Karpas-422 (cell line): ENCODE measurements at regions not wholly inside any gene's neighbourhood (a gene's known extent, or its start where the extent isn't known, plus 50 kb on each side); places are given as distances from the start of the nearest gene placed in this dataset.

ENCODE experiments used
- DNase-seq: peaks from one replicate; pipeline ENCODE4 v3.0.0-alpha.2; 2015
- H2AFZ ChIP-seq: fragments of 200-600 bp; sonication (generic); 2 replicates; pipeline ENCODE4 v1.6.1; 2014; ENCODE audit warnings: antibody characterized with exemption, low read length, mixed read lengths
- H3K27ac ChIP-seq: fragments of 200-600 bp; sonication (generic); 2 replicates; pipeline ENCODE4 v1.5.1; 2014; ENCODE audit warnings: mild to moderate bottlenecking, low read length, moderate library complexity
- H3K27me3 ChIP-seq: fragments of 200-600 bp; sonication (generic); 2 replicates; pipeline ENCODE4 v1.6.1; 2014; ENCODE audit warnings: low read length, mixed read lengths
- H3K36me3 ChIP-seq: fragments of 200-600 bp; sonication (generic); 2 replicates; pipeline ENCODE4 v1.6.1; 2014; ENCODE audit warnings: low read length, mixed read lengths; ENCODE audit not compliant: insufficient read depth
- H3K4me1 ChIP-seq: fragments of 200-600 bp; sonication (generic); 2 replicates; pipeline ENCODE4 v1.6.1; 2014; ENCODE audit warnings: mild to moderate bottlenecking, low read length, mixed read lengths
- H3K4me2 ChIP-seq: fragments of 200-600 bp; sonication (generic); 2 replicates; pipeline ENCODE4 v1.6.1; 2014; ENCODE audit warnings: low read length, low read depth, mild to moderate bottlenecking; ENCODE audit not compliant: poor library complexity, severe bottlenecking
- H3K4me3 ChIP-seq: fragments of 200-600 bp; sonication (generic); 2 replicates; pipeline ENCODE4 v1.5.1; 2014; ENCODE audit warnings: mild to moderate bottlenecking, antibody characterized with exemption, low read length, mixed read lengths
- H3K79me2 ChIP-seq: fragments of 200-600 bp; sonication (generic); 2 replicates; pipeline ENCODE4 v1.6.1; 2014; ENCODE audit warnings: mild to moderate bottlenecking, low read length, mixed read lengths
- H3K9ac ChIP-seq: fragments of 200-600 bp; sonication (generic); 2 replicates; pipeline ENCODE4 v1.6.0; 2014; ENCODE audit warnings: low read length
- H3K9me2 ChIP-seq: fragments of 200-600 bp; sonication (generic), shearing (Covaris generic); replicated peaks from 2 replicates; pipeline ENCODE4 v1.6.0; 2014; ENCODE audit warnings: mild to moderate bottlenecking, low read length, moderate library complexity; ENCODE audit not compliant: insufficient read depth
- H3K9me3 ChIP-seq: fragments of 300-700, 200-600 bp; sonication (generic); 2 replicates; pipeline ENCODE4 v1.6.1; 2014; ENCODE audit warnings: low read length, mixed read lengths
- H4K20me1 ChIP-seq: fragments of 200-600 bp; sonication (generic); 2 replicates; pipeline ENCODE4 v1.6.1; 2014; ENCODE audit warnings: mild to moderate bottlenecking, antibody characterized with exemption, low read length, low read depth; ENCODE audit not compliant: insufficient read depth

DNA sequence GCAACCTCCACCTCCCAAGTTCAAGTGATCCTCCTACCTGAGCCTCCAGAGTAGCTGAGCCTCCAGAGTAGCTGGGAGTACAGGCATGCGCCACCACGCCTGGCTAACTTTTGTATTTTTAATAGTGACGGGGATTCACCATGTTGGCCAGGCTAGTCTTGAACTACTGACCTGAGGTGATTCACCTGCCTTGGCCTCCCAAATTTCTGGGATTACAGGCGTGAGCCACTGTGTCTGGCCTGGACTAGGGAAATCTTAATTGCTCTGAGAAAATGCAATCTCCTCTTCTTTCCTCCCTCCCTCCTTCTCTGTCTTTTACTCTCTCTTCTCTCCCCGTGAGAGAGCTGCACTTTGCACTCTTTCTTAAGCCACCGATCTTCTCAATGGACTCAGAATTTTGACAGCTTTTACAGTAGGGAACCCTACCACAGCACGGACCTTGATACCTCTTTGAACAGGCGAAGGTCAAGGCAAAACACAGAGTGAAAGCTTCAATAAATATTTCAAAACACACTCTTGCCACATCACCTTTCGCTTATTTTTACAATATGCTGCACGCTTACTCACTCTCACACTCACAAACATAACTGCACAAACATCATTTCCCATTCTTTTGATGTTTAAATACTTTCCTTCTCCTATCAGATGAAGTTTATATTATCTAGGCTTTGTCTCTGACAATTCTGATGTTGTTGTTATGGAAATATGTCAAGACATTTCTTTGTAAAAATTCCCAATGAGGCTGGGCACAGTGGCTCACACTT lies 173.4 kb upstream of the NRP1 start:
- no peaks in the 10 kb centered on the region for H3K27me3 ChIP-seq
- H3K4me1 ChIP-seq, result no peaks in the 10 kb centered on the region
- H3K4me2 ChIP-seq, result no peak overlapping the region
- no peak for DNase-seq
- H3K9me2 ChIP-seq, result no peaks in the 10 kb centered on the region
- H3K79me2 ChIP-seq, result no peaks in the 10 kb centered on the region
- no peak overlapping the region for H3K9ac ChIP-seq
- no peak overlapping the region for H2AFZ ChIP-seq
- H3K4me3 ChIP-seq, result no peak overlapping the region
- H3K27ac ChIP-seq, result no peak overlapping the region
- H3K36me3 ChIP-seq, result no peaks in the 10 kb centered on the region
- H4K20me1 ChIP-seq, result no peaks in the 10 kb centered on the region
- H3K9me3 ChIP-seq, result no peaks in the 10 kb centered on the region

DNA sequence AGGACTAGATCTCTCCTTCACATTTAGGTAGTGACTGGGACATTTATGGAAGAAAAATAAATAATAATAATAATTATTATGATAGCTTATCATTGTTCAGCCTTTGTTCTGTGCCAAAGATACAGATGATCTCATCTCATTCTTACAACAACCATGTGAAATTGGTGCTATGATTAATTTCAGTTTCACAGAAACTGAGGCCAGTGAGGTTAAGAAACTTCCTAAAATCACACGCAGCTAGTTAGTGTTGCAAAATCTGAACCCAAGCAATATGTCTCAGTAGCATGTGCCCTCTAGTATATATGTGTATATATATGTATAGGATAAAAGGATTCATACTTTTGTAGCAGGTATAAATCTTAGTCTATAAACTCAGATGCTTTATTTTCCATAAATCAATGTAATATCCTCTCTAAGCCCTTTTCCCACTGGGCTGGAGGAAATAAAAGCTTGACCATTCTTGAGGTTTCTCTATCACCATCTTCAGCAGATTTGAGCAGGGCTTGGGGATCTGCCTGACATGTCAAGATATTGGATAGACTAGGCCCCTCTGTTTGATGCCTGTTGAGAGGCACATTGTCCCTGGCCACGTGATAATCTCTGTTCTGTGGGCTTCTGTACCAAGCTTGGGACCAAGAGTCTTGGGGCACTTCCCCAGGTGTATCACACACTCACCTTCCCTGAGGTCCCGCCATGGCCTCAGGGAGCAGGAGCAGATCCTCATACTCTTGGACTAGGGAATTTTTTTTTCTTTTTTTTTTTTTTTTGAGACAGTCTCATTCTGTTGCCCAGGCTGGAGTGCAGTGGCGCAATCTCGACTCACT lies 172.6 kb upstream of the NRP1 start:
- no peaks in the 10 kb centered on the region for H3K9me2 ChIP-seq

DNA sequence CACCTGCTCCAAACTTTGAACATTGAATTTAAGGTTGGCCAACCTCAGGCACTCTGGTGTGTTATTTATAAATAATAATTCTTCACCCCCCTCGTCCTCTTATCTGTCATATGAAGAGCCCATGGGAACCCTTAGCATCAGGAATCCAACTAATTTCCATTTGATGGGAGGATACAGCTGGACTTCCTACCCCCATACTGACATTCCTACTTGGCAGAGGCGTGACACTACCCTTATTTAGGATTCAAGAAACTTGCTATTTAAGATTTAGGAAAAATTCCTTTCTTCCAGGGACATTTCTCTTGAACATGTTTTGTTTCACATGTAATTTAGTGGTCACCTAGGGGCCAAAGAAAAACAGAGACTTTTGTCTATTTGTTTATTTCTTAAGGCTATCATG lies 171.9 kb upstream of the NRP1 start:
- no peak overlapping the region for H3K4me2 ChIP-seq
- H3K27ac ChIP-seq, result no peak overlapping the region
- no peak overlapping the region for H3K9ac ChIP-seq
- DNase-seq, result no peak
- no peaks in the 10 kb centered on the region for H3K9me2 ChIP-seq
- no peaks in the 10 kb centered on the region for H3K79me2 ChIP-seq
- no peaks in the 10 kb centered on the region for H3K36me3 ChIP-seq
- no peaks in the 10 kb centered on the region for H4K20me1 ChIP-seq
- no peaks in the 10 kb centered on the region for H3K9me3 ChIP-seq
- H2AFZ ChIP-seq, result no peak overlapping the region
- H3K27me3 ChIP-seq, result no peaks in the 10 kb centered on the region
- H3K4me3 ChIP-seq, result no peak overlapping the region
- no peaks in the 10 kb centered on the region for H3K4me1 ChIP-seq

More for the DNA sequence above, 172.6 kb upstream of the NRP1 start:
- H3K27ac ChIP-seq, result no peak overlapping the region
- no peaks in the 10 kb centered on the region for H3K4me1 ChIP-seq
- H2AFZ ChIP-seq, result no peak overlapping the region
- H3K4me2 ChIP-seq, result no peak overlapping the region
- no peak overlapping the region for H3K4me3 ChIP-seq
- H3K9ac ChIP-seq, result no peak overlapping the region
- DNase-seq, result no peak
- no peaks in the 10 kb centered on the region for H3K9me3 ChIP-seq
- H3K27me3 ChIP-seq, result no peaks in the 10 kb centered on the region
- no peaks in the 10 kb centered on the region for H3K36me3 ChIP-seq
- H4K20me1 ChIP-seq, result no peaks in the 10 kb centered on the region
- no peaks in the 10 kb centered on the region for H3K79me2 ChIP-seq

DNA sequence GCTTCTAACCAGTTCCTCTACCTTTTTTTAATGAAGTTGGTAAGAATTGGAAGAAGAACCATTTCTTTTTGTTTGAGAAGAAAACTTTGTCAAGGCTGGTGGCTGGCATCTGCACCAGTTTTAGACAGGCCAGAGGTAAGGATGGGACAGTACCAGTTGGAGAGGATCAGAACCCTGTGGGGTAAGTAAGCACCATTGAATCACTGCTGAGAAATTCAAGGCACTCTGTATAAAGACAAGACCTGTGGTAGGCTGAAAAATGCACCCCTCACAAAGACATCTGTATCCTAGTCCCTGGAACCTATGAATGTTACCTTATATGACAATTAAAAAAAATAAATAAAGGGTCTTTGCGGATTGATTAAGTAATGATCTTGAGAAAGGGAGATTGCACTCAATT lies 166.7 kb upstream of the NRP1 start:
- Histone ChIP-seq H3K79me2 (no peaks in the 10 kb centered on the region), H3K9me2 (no peaks in the 10 kb centered on the region), H4K20me1 (no peaks in the 10 kb centered on the region), H3K4me1 (no peaks in the 10 kb centered on the region), H3K27me3 (no peaks in the 10 kb centered on the region), H3K4me3 (no peak overlapping the region), H3K36me3 (no peaks in the 10 kb centered on the region), H3K9ac (no peak overlapping the region), H3K4me2 (no peak overlapping the region), H2AFZ (no peak overlapping the region), H3K9me3 (no peaks in the 10 kb centered on the region), H3K27ac (no peak overlapping the region)
- DNase-seq, result no peak

DNA sequence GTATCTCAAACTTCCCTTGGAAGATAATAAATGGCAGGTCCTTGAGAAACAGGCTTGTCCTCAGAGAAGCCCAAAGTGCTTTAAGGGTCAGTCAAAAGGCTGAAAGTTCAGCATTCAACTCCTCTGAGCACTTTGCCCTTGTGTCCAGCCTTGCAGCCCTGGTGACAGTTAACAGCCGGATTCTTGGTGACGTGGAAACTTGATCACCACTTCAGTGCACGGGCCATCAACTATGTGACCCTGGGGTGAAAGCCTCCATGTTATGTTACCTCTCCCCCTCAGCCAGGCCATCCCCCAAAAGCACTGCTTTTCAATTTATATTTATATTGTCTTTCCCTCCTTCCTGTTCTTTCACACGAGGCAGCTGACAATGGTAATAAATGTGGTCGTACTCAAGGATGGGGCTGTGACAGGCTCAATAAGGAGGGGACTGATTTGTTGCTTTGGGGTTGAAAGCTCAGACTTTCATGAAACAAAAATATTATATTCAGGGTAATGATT lies 164.0 kb upstream of the NRP1 start:
- Histone ChIP-seq H3K27me3 (no peaks in the 10 kb centered on the region), H3K79me2 (no peaks in the 10 kb centered on the region), H3K9ac (no peak overlapping the region), H3K4me1 (no peaks in the 10 kb centered on the region), H3K4me2 (no peak overlapping the region), H3K36me3 (no peaks in the 10 kb centered on the region), H2AFZ (no peak overlapping the region), H3K9me2 (no peaks in the 10 kb centered on the region), H3K27ac (no peak overlapping the region), H3K9me3 (no peaks in the 10 kb centered on the region), H3K4me3 (no peak overlapping the region), H4K20me1 (no peaks in the 10 kb centered on the region)
- no peak for DNase-seq

DNA sequence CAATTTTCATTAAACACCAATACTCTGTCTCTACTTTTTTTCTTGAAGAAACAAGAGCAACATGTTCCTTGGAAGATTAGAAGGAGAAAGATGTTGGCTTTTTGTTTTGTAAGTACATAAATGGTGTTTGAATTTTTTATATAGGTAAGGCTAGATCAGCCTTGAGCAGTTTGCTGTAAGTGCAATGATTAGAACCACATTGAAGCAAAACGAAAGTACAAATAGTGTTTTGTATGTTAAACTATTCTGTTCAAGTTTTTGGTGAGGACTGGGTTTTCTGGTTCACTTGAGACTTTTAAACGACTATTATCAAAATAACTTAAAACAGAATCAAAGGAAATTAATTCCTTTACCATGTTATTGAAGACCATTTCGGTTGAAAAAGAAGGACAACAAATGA lies 162.9 kb upstream of the NRP1 start:
- DNase-seq, result no peak
- H3K79me2 ChIP-seq, result no peaks in the 10 kb centered on the region
- no peaks in the 10 kb centered on the region for H3K9me2 ChIP-seq
- no peaks in the 10 kb centered on the region for H3K9me3 ChIP-seq
- H3K27me3 ChIP-seq, result no peaks in the 10 kb centered on the region
- H4K20me1 ChIP-seq, result no peaks in the 10 kb centered on the region
- H3K4me1 ChIP-seq, result no peaks in the 10 kb centered on the region
- H3K4me2 ChIP-seq, result no peak overlapping the region
- H2AFZ ChIP-seq, result no peak overlapping the region
- H3K9ac ChIP-seq, result no peak overlapping the region
- no peaks in the 10 kb centered on the region for H3K36me3 ChIP-seq
- no peak overlapping the region for H3K27ac ChIP-seq
- H3K4me3 ChIP-seq, result no peak overlapping the region

DNA sequence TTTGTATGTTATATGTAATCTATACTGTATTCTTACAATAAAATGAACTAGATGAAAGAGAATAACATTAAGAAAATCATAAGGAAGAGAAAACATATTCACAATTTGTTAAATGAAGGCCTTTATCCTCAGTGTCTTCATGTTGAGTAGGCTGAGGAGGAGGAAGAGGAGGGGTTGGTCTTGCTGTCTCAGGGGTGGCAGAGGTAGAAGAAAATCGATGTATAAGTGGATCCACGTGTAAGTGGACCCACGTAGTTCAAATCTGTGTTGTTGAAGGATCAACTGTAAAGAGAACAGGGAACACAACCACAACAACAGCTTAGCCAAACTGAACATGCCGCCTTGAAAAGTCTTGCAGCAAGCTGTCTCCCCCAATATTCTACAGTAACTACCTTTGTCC lies 161.6 kb upstream of the NRP1 start:
- H3K4me1 ChIP-seq, result no peaks in the 10 kb centered on the region

DNA sequence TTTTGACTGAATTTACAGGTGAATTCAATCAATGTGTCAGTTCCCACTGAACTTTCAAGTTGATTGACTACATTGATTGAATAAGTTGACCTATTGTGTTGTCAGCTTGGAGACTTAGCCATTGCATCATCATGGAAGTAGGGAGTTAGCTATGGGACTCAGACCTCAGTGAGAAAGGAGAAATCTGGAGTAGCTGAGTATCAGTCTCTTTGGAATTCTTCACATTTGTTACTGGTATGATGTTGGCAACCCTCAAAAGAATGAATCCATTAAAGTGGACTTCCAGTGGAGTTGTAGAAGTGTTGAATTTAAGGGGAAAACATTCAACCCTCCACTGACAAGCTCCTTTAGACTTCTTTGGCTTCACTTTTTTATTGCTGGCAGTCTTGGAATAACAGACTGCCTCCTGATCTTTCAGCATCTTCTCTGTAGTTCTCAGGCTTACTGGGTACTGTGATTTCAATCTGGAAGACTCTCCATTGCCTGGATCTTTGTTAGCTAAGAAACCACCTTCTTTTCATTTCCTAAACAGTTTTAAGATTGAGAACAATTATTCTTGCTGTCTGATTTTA lies 160.3 kb upstream of the NRP1 start:
- no peak overlapping the region for H2AFZ ChIP-seq

More for the DNA sequence above, 161.6 kb upstream of the NRP1 start:
- no peak overlapping the region for H3K9ac ChIP-seq
- no peak for DNase-seq
- no peak overlapping the region for H3K4me2 ChIP-seq
- H3K27me3 ChIP-seq, result no peaks in the 10 kb centered on the region
- no peak overlapping the region for H3K4me3 ChIP-seq
- no peaks in the 10 kb centered on the region for H3K36me3 ChIP-seq
- no peaks in the 10 kb centered on the region for H4K20me1 ChIP-seq
- H3K9me2 ChIP-seq, result no peaks in the 10 kb centered on the region
- H2AFZ ChIP-seq, result no peak overlapping the region
- H3K27ac ChIP-seq, result no peak overlapping the region
- no peaks in the 10 kb centered on the region for H3K79me2 ChIP-seq
- no peaks in the 10 kb centered on the region for H3K9me3 ChIP-seq

More for the DNA sequence above, 160.3 kb upstream of the NRP1 start:
- no peak overlapping the region for H3K4me3 ChIP-seq
- no peaks in the 10 kb centered on the region for H3K36me3 ChIP-seq
- no peaks in the 10 kb centered on the region for H3K27me3 ChIP-seq
- no peaks in the 10 kb centered on the region for H3K9me2 ChIP-seq
- DNase-seq, result no peak
- H4K20me1 ChIP-seq, result no peaks in the 10 kb centered on the region
- H3K27ac ChIP-seq, result no peak overlapping the region
- no peaks in the 10 kb centered on the region for H3K9me3 ChIP-seq
- H3K9ac ChIP-seq, result no peak overlapping the region
- H3K4me1 ChIP-seq, result no peaks in the 10 kb centered on the region
- no peak overlapping the region for H3K4me2 ChIP-seq
- no peaks in the 10 kb centered on the region for H3K79me2 ChIP-seq
